ENCODE measurements at regions not wholly inside any gene's neighbourhood (a gene's known extent, or its start where the extent isn't known, plus 50 kb on each side); places are given as distances from the start of the nearest gene placed in this dataset.

DNA sequence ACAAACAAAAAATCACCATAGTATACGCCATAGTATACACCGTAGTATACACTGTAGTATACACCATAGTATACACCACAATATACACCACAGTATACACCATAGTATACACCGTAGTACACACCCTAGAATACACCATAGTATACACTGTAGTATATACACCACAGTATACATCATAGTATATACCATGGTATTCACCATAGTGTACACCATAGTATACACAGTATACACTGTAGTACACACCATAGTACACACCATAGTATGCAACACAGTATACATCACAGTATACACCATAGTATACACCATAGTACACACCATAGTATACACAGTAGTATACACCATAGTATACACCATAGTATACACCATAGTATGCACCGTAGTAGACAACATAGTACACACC is 157.6 kb upstream of the ADARB2 start:
- no peak overlapping the region for H3K14ac ChIP-seq (ENCODE audit: low read length)
- no peak for DNase-seq (ENCODE audit: low spot score)
- no peak overlapping the region for H2BK5ac ChIP-seq (ENCODE audit: low read length)
- no peaks in the 10 kb centered on the region for H3K79me1 ChIP-seq (ENCODE audit: low read depth, low read length)
- no peak overlapping the region for H2BK15ac ChIP-seq (ENCODE audit: low read length)
- H3K4ac ChIP-seq (ENCODE audit: low read length): no peak overlapping the region
- H3K36me3 ChIP-seq (replicated peaks in 1 of 2; ENCODE audit: control insufficient read depth in 2 of 2, insufficient read depth in 2 of 2, low read length in 2 of 2): no peaks in the 10 kb centered on the region
- H3K4me3 ChIP-seq (ENCODE audit: low read length in 2 of 2): no peak overlapping the region
- H3K27ac ChIP-seq (replicated peaks; ENCODE audit: low read length): no peak overlapping the region
- peaks cover 0 to 2% of the 10 kb centered on the region in 2 donors for H3K9me3 ChIP-seq (replicated peaks in 1 of 2; ENCODE audit: control insufficient read depth in 2 of 2, insufficient read depth in 1 of 2, low read depth in 1 of 2, low read length in 2 of 2)
- peaks cover 0 to 2% of the 10 kb centered on the region in 2 donors for H3K4me1 ChIP-seq (ENCODE audit: control insufficient read depth in 2 of 2, insufficient read depth in 1 of 2, low read depth in 1 of 2, low read length in 2 of 2)
- no peak overlapping the region for H2AFZ ChIP-seq (ENCODE audit: low read length)
- no CpG with 5 or more reads among the region's 4 CpGs for WGBS, 2 donors (ENCODE audit: extremely low coverage in 2 of 2, insufficient read length in 2 of 2, insufficient replicate concordance in 1 of 2)
- H3K27me3 ChIP-seq (ENCODE audit: control insufficient read depth in 3 of 3, insufficient read depth in 3 of 3, low read depth in 1 of 3, low read length in 3 of 3): no peaks in the 10 kb centered on the region
- H4K91ac ChIP-seq (ENCODE audit: low read depth, low read length, poor library complexity): no peak overlapping the region
- no peak overlapping the region for H2AK5ac ChIP-seq (ENCODE audit: low read depth, low read length)
- no peak overlapping the region for H2BK120ac ChIP-seq (ENCODE audit: low read depth, low read length)
- no peak overlapping the region for H3K4me2 ChIP-seq (ENCODE audit: insufficient read depth, low read length, poor library complexity, severe bottlenecking)
- no peak overlapping the region for H3K18ac ChIP-seq (ENCODE audit: low read length)
- H4K8ac ChIP-seq (ENCODE audit: low read depth, low read length): no peak overlapping the region
- no peak overlapping the region for H3K23ac ChIP-seq (ENCODE audit: low read depth, low read length, poor library complexity)
- H3K9ac ChIP-seq (ENCODE audit: low read depth, low read length, poor library complexity): no peak overlapping the region
- no peak overlapping the region for H2BK12ac ChIP-seq (ENCODE audit: low read length)

DNA sequence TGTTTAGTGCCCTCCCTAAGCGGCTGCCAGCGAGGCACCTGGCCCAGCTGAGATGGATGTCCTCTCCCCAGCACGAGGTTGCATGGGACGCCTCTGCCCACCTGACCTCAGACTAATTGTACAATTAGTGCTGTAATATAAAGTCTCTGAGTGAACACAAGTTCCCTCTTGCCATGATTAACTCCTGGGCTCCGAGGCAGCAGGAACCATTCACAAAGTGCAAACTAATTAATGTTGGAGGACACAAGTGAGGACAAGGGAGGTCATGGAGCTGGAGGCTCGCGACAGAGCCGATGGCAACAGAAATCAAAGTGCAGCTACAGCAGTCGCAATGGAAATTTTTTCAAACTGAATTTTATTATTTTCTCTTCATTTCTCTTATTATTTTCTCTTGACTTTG is 156.6 kb upstream of the ADARB2 start:
- Histone ChIP-seq H3K4me2 (ENCODE audit: insufficient read depth, low read length, poor library complexity, severe bottlenecking) (no peak overlapping the region), H3K4ac (ENCODE audit: low read length) (no peak overlapping the region), H2BK15ac (ENCODE audit: low read length) (no peak overlapping the region), H2AFZ (ENCODE audit: low read length) (no peak overlapping the region), H3K4me3 (ENCODE audit: low read length in 2 of 2) (no peak overlapping the region), H3K9ac (ENCODE audit: low read depth, low read length, poor library complexity) (no peak overlapping the region), H4K91ac (ENCODE audit: low read depth, low read length, poor library complexity) (no peak overlapping the region), H2AK5ac (ENCODE audit: low read depth, low read length) (no peak overlapping the region), H3K4me1 (ENCODE audit: control insufficient read depth in 2 of 2, insufficient read depth in 1 of 2, low read depth in 1 of 2, low read length in 2 of 2) (peaks cover 0 to 2% of the 10 kb centered on the region in 2 donors), H3K36me3 (replicated peaks in 1 of 2; ENCODE audit: control insufficient read depth in 2 of 2, insufficient read depth in 2 of 2, low read length in 2 of 2) (no peaks in the 10 kb centered on the region), H3K27ac (replicated peaks; ENCODE audit: low read length) (no peak overlapping the region), H3K18ac (ENCODE audit: low read length) (no peak overlapping the region), H2BK120ac (ENCODE audit: low read depth, low read length) (no peak overlapping the region), H2BK12ac (ENCODE audit: low read length) (no peak overlapping the region), H2BK5ac (ENCODE audit: low read length) (no peak overlapping the region), H3K14ac (ENCODE audit: low read length) (no peak overlapping the region), H3K27me3 (ENCODE audit: control insufficient read depth in 3 of 3, insufficient read depth in 3 of 3, low read depth in 1 of 3, low read length in 3 of 3) (no peaks in the 10 kb centered on the region), H3K79me1 (ENCODE audit: low read depth, low read length) (no peaks in the 10 kb centered on the region), H3K9me3 (replicated peaks in 1 of 2; ENCODE audit: control insufficient read depth in 2 of 2, insufficient read depth in 1 of 2, low read depth in 1 of 2, low read length in 2 of 2) (no peaks in the 10 kb centered on the region), H3K23ac (ENCODE audit: low read depth, low read length, poor library complexity) (no peak overlapping the region), H4K8ac (ENCODE audit: low read depth, low read length) (no peak overlapping the region)
- WGBS, 2 donors (ENCODE audit: extremely low coverage in 2 of 2, insufficient read length in 2 of 2, insufficient replicate concordance in 1 of 2): no CpG with 5 or more reads among the region's 9 CpGs
- DNase-seq (ENCODE audit: low spot score): no peak

DNA sequence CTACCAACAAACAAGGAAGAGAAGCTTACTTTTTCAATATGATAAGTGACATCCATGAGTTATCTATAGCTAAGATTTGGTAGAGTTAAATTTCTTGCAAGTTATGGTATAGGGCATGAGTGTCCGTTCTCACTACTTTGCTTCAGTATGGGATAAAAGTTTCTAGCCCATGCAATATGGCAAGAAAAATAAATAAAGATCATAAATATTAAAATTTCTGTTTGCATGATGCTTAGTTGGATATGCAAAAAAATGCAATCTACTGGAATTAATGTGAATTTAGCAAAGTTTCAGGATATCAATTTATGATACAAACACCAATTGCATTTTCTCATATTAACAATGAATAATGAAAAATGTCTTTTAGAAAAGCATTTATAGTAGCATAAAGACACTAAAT is 148.7 kb upstream of the ADARB2 start:
- no CpG with 5 or more reads among the region's 1 CpG for WGBS, 2 donors (ENCODE audit: extremely low coverage in 2 of 2, insufficient read length in 2 of 2, insufficient replicate concordance in 1 of 2)
- H3K9ac ChIP-seq (ENCODE audit: low read depth, low read length, poor library complexity): no peak overlapping the region
- H3K4me3 ChIP-seq (ENCODE audit: low read length in 2 of 2): no peak overlapping the region
- H3K9me3 ChIP-seq (replicated peaks in 1 of 2; ENCODE audit: control insufficient read depth in 2 of 2, insufficient read depth in 1 of 2, low read depth in 1 of 2, low read length in 2 of 2): no peaks in the 10 kb centered on the region
- H4K8ac ChIP-seq (ENCODE audit: low read depth, low read length): no peak overlapping the region
- no peak overlapping the region for H2BK12ac ChIP-seq (ENCODE audit: low read length)
- H2AK5ac ChIP-seq (ENCODE audit: low read depth, low read length): no peak overlapping the region
- no peak overlapping the region for H2BK120ac ChIP-seq (ENCODE audit: low read depth, low read length)
- H3K79me1 ChIP-seq (ENCODE audit: low read depth, low read length): no peaks in the 10 kb centered on the region
- no peak overlapping the region for H3K4me2 ChIP-seq (ENCODE audit: insufficient read depth, low read length, poor library complexity, severe bottlenecking)
- H3K14ac ChIP-seq (ENCODE audit: low read length): no peak overlapping the region
- H3K36me3 ChIP-seq (replicated peaks in 1 of 2; ENCODE audit: control insufficient read depth in 2 of 2, insufficient read depth in 2 of 2, low read length in 2 of 2): no peaks in the 10 kb centered on the region
- H2BK15ac ChIP-seq (ENCODE audit: low read length): no peak overlapping the region
- DNase-seq (ENCODE audit: low spot score): no peak
- H3K4ac ChIP-seq (ENCODE audit: low read length): no peak overlapping the region
- H3K18ac ChIP-seq (ENCODE audit: low read length): no peak overlapping the region
- no peak overlapping the region for H2BK5ac ChIP-seq (ENCODE audit: low read length)
- no peak overlapping the region for H4K91ac ChIP-seq (ENCODE audit: low read depth, low read length, poor library complexity)
- no peak overlapping the region for H3K23ac ChIP-seq (ENCODE audit: low read depth, low read length, poor library complexity)
- no peak overlapping the region for H3K27ac ChIP-seq (replicated peaks; ENCODE audit: low read length)
- no peaks in the 10 kb centered on the region for H3K27me3 ChIP-seq (ENCODE audit: control insufficient read depth in 3 of 3, insufficient read depth in 3 of 3, low read depth in 1 of 3, low read length in 3 of 3)
- H2AFZ ChIP-seq (ENCODE audit: low read length): no peak overlapping the region
- H3K4me1 ChIP-seq (ENCODE audit: control insufficient read depth in 2 of 2, insufficient read depth in 1 of 2, low read depth in 1 of 2, low read length in 2 of 2): no peaks in the 10 kb centered on the region

DNA sequence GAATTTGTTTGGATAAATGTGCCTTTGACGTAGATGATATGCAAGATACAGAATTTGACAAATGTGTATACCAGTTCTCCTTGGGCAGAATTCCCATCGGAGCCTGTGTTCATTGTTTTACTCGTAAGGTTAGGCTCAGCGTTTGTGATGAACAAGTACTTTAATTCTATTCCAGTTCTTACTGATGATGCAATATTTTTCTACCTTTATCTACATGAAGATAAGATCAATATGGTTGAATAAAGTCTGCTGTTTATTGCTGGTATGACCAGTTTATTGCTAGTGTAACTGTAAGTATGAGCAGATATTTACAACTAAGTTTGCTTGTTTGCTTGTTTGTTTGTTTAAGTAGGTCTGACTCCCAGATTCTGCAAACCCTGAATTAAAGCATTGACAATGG is 145.4 kb upstream of the ADARB2 start:
- Histone ChIP-seq H2BK15ac (ENCODE audit: low read length) (no peak overlapping the region), H3K9me3 (replicated peaks in 1 of 2; ENCODE audit: control insufficient read depth in 2 of 2, insufficient read depth in 1 of 2, low read depth in 1 of 2, low read length in 2 of 2) (no peaks in the 10 kb centered on the region), H4K8ac (ENCODE audit: low read depth, low read length) (no peak overlapping the region), H3K27me3 (ENCODE audit: control insufficient read depth in 3 of 3, insufficient read depth in 3 of 3, low read depth in 1 of 3, low read length in 3 of 3) (no peaks in the 10 kb centered on the region), H3K4ac (ENCODE audit: low read length) (no peak overlapping the region), H3K27ac (replicated peaks; ENCODE audit: low read length) (no peak overlapping the region), H4K91ac (ENCODE audit: low read depth, low read length, poor library complexity) (no peak overlapping the region), H3K14ac (ENCODE audit: low read length) (no peak overlapping the region), H2BK5ac (ENCODE audit: low read length) (no peak overlapping the region), H3K18ac (ENCODE audit: low read length) (no peak overlapping the region), H3K36me3 (replicated peaks in 1 of 2; ENCODE audit: control insufficient read depth in 2 of 2, insufficient read depth in 2 of 2, low read length in 2 of 2) (no peaks in the 10 kb centered on the region), H2AK5ac (ENCODE audit: low read depth, low read length) (no peak overlapping the region), H3K4me2 (ENCODE audit: insufficient read depth, low read length, poor library complexity, severe bottlenecking) (no peak overlapping the region), H2BK120ac (ENCODE audit: low read depth, low read length) (no peak overlapping the region), H3K23ac (ENCODE audit: low read depth, low read length, poor library complexity) (no peak overlapping the region), H2BK12ac (ENCODE audit: low read length) (no peak overlapping the region), H2AFZ (ENCODE audit: low read length) (no peak overlapping the region), H3K4me3 (ENCODE audit: low read length in 2 of 2) (no peak overlapping the region), H3K9ac (ENCODE audit: low read depth, low read length, poor library complexity) (no peak overlapping the region), H3K4me1 (ENCODE audit: control insufficient read depth in 2 of 2, insufficient read depth in 1 of 2, low read depth in 1 of 2, low read length in 2 of 2) (no peaks in the 10 kb centered on the region), H3K79me1 (ENCODE audit: low read depth, low read length) (no peaks in the 10 kb centered on the region)
- no peak for DNase-seq (ENCODE audit: low spot score)
- no CpG with 5 or more reads among the region's 4 CpGs for WGBS, 2 donors (ENCODE audit: extremely low coverage in 2 of 2, insufficient read length in 2 of 2, insufficient replicate concordance in 1 of 2)
